MM.1S (cell line): ENCODE measurements at regions not wholly inside any gene's neighbourhood (a gene's known extent, or its start where the extent isn't known, plus 50 kb on each side); places are given as distances from the start of the nearest gene placed in this dataset.

Source experiments
- DNase-seq: peaks from one replicate; pipeline ENCODE4 v3.0.0-alpha.2; 2015
- H2AFZ ChIP-seq: fragments of 300-600 bp; sonication (generic); 2 replicates; pipeline ENCODE4 v1.6.0; 2016; ENCODE audit warnings: antibody characterized with exemption, low read length
- H3F3A ChIP-seq: fragments of 300-600 bp; sonication (generic); 2 replicates; pipeline ENCODE4 v1.6.1; 2016; ENCODE audit warnings: mild to moderate bottlenecking, antibody characterized with exemption, low read length, moderate library complexity, mixed read lengths; ENCODE audit not compliant: insufficient read depth
- H3K27ac ChIP-seq: fragments of 300-600 bp; sonication (generic); 2 replicates; pipeline ENCODE4 v1.5.1; 2016; ENCODE audit warnings: mild to moderate bottlenecking, low read length
- H3K27me3 ChIP-seq: fragments of 300-600 bp; sonication (generic); replicated peaks from 2 replicates; pipeline ENCODE4 v1.6.0; 2016; ENCODE audit warnings: low read length; ENCODE audit not compliant: insufficient read depth
- H3K36me3 ChIP-seq: fragments of 300-600 bp; sonication (generic); replicated peaks from 2 replicates; pipeline ENCODE4 v1.6.1; 2016; ENCODE audit warnings: mild to moderate bottlenecking, low read length, mixed read lengths; ENCODE audit not compliant: insufficient read depth
- H3K4me1 ChIP-seq: fragments of 300-600 bp; sonication (generic); 2 replicates; pipeline ENCODE4 v1.6.1; 2016; ENCODE audit warnings: low read length, mixed read lengths
- H3K4me2 ChIP-seq: fragments of 300-600 bp; sonication (generic); 2 replicates; pipeline ENCODE4 v1.6.0; 2016; ENCODE audit warnings: low read depth, low read length
- H3K4me3 ChIP-seq: fragments of 300-600 bp; sonication (generic); 2 replicates; pipeline ENCODE4 v1.5.1; 2016; ENCODE audit warnings: low read length, mixed read lengths
- H3K79me2 ChIP-seq: fragments of 300-600 bp; sonication (generic); 2 replicates; pipeline ENCODE4 v1.6.1; 2016; ENCODE audit warnings: mixed run types, low read length, mixed read lengths
- H3K9ac ChIP-seq: fragments of 300-600 bp; sonication (generic); 2 replicates; pipeline ENCODE4 v1.6.1; 2016; ENCODE audit warnings: low read length, mixed read lengths
- H3K9me2 ChIP-seq: fragments of 300-600 bp; sonication (generic); replicated peaks from 2 replicates; pipeline ENCODE4 v1.6.1; 2016; ENCODE audit warnings: mild to moderate bottlenecking, low read length, mixed read lengths; ENCODE audit not compliant: insufficient read depth
- H3K9me3 ChIP-seq: fragments of 300-600 bp; sonication (generic); replicated peaks from 2 replicates; pipeline ENCODE4 v1.6.1; 2016; ENCODE audit warnings: mild to moderate bottlenecking, low read length, mixed read lengths; ENCODE audit not compliant: insufficient read depth
- H4K20me1 ChIP-seq: fragments of 300-600 bp; sonication (generic); 2 replicates; pipeline ENCODE4 v1.6.1; 2016; ENCODE audit warnings: mild to moderate bottlenecking, low read length, moderate library complexity, mixed read lengths; ENCODE audit not compliant: insufficient read depth
- CTCF ChIP-seq: fragments of 300-600 bp; sonication (generic); IDR thresholded peaks from 2 replicates; pipeline ENCODE4 v1.5.1; 2016; ENCODE audit warnings: antibody characterized with exemption, low read length, mixed read lengths
- EZH2 ChIP-seq: fragments of 300-600 bp; sonication (generic); optimal IDR thresholded peaks from 2 replicates; pipeline ENCODE3; 2017; ENCODE audit warnings: low read depth, mild to moderate bottlenecking, antibody characterized with exemption, low read length, mixed read lengths
- EZH2phosphoT487 ChIP-seq: fragments of 300-600 bp; sonication (generic); IDR thresholded peaks from 2 replicates; pipeline ENCODE4 v1.6.1; 2018; ENCODE audit warnings: antibody characterized with exemption, low read length

GRCh38 chr4:8705161-8706145, 112.9 kb downstream of the CPZ start:
- Histone ChIP-seq H4K20me1 (no peaks in the 10 kb centered on the region), H3K4me1 (no peaks in the 10 kb centered on the region), H2AFZ (no peak overlapping the region), H3K9me3 (no peaks in the 10 kb centered on the region), H3K9ac (no peak overlapping the region), H3K9me2 (no peaks in the 10 kb centered on the region), H3K4me3 (no peak overlapping the region), H3F3A (no peaks in the 10 kb centered on the region), H3K79me2 (no peaks in the 10 kb centered on the region), H3K4me2 (no peak overlapping the region), H3K27ac (no peak overlapping the region), H3K27me3 (peaks cover 100% of the 10 kb centered on the region), H3K36me3 (no peaks in the 10 kb centered on the region)
- no peak for DNase-seq
- no peak for TF ChIP-seq CTCF
- TF ChIP-seq EZH2: no peak
- no peak for TF ChIP-seq EZH2phosphoT487

- H3K36me3 ChIP-seq: no peaks in the 10 kb centered on the region
- H3K4me2 ChIP-seq: no peak overlapping the region
- no peak overlapping the region for H2AFZ ChIP-seq
- peaks cover 100% of the 10 kb centered on the region for H3K27me3 ChIP-seq
- H3K9ac ChIP-seq: no peak overlapping the region
- H4K20me1 ChIP-seq: no peaks in the 10 kb centered on the region
- no peak for DNase-seq
- H3K9me2 ChIP-seq: no peaks in the 10 kb centered on the region
- TF ChIP-seq CTCF: no peak
- TF ChIP-seq EZH2: no peak
- TF ChIP-seq EZH2phosphoT487: no peak
- no peaks in the 10 kb centered on the region for H3K4me1 ChIP-seq
- H3K27ac ChIP-seq: no peak overlapping the region
- H3K9me3 ChIP-seq: no peaks in the 10 kb centered on the region
- no peak overlapping the region for H3K4me3 ChIP-seq
- H3F3A ChIP-seq: no peaks in the 10 kb centered on the region
- no peaks in the 10 kb centered on the region for H3K79me2 ChIP-seq
These were observed 112.1 kb downstream of the CPZ start for GRCh38 chr4:8704632-8705031.

- no peak for DNase-seq
- no peaks in the 10 kb centered on the region for H3K36me3 ChIP-seq
- H3F3A ChIP-seq: no peaks in the 10 kb centered on the region
- no peaks in the 10 kb centered on the region for H3K79me2 ChIP-seq
- no peaks in the 10 kb centered on the region for H4K20me1 ChIP-seq
- H3K4me3 ChIP-seq: no peak overlapping the region
- H3K9me2 ChIP-seq: no peaks in the 10 kb centered on the region
- no peak overlapping the region for H3K9ac ChIP-seq
- no peak overlapping the region for H2AFZ ChIP-seq
- no peak overlapping the region for H3K4me2 ChIP-seq
- no peaks in the 10 kb centered on the region for H3K9me3 ChIP-seq
- H3K4me1 ChIP-seq: no peaks in the 10 kb centered on the region
- no peak for TF ChIP-seq EZH2phosphoT487
- no peak for TF ChIP-seq EZH2
- no peak for TF ChIP-seq CTCF
- H3K27me3 ChIP-seq: peaks cover 100% of the 10 kb centered on the region
- no peak overlapping the region for H3K27ac ChIP-seq
These were observed 111.4 kb downstream of the CPZ start for GRCh38 chr4:8703857-8704495.
